ENCODE measurements at regions not wholly inside any gene's neighbourhood (a gene's known extent, or its start where the extent isn't known, plus 50 kb on each side); places are given as distances from the start of the nearest gene placed in this dataset.
"Not testable (repeated sequence)": the region's sequence is repeated elsewhere in the genome, so short reads cannot be mapped to it uniquely, and the experiment has no call there.

DNA sequence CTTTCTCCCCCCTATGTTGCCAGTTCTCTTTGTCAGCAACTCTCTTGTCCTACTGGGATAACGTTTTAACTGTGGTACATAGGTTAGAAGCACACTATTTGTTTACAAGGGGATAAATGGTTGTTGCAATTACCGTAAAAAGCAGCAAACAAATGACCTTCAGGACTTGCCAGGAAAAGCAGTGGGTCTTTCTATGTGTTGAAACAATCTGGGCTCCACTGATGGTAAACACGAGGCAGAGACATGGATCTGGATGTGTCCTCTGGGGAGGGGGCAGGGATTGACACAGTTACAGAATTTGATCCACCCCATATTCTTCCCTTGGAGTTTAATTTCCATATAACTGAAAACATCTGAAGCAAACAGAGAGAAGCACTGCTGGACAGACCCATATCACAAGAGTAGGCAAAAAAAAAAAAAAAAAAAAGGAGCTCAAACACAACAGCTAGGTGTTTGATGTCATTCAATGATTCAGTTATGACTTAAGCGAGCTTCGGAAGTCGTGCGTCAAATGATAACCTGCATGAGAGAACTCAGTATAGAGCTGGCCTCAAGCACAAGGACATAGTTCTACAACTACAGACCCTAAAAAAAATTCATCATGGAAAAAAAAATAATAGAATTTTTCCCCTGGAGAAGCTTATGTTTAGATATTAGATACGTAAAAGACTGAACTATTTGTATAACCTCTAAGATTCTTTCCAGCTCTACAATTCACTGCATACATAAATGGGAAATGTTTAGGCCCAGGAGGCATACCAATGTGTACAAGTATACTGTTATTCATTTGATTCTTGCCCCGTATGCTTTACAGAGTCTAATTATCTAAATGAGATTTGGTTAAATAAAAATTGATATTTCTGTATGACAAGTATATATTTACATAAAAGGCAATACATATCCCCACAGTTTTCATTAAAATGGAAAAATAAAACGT lies 127.7 kb downstream of the ALDH8A1 start:
- DNase-seq (ENCODE audit: low read depth in 2 of 2), result no peak

DNA sequence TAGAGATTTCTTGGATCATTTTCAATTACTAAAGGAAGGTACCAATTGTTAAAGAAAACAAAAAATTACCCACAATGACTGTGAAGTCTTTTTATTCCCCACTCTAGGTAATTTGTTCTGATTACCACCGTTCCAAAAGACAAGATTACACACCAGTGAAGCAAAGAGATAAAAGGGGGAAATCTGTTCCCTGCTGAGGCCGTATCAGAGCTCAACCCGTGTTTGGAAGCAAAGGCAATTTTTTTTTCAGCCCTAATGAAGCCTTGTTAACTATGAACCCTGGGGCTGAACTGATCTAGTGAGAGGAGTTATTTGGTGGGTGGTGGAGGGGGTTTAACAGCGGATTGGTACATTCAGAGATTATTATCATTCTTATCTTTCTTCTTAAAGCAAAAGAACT lies 128.5 kb downstream of the ALDH8A1 start:
- no peak for DNase-seq (ENCODE audit: low read depth in 2 of 2)

DNA sequence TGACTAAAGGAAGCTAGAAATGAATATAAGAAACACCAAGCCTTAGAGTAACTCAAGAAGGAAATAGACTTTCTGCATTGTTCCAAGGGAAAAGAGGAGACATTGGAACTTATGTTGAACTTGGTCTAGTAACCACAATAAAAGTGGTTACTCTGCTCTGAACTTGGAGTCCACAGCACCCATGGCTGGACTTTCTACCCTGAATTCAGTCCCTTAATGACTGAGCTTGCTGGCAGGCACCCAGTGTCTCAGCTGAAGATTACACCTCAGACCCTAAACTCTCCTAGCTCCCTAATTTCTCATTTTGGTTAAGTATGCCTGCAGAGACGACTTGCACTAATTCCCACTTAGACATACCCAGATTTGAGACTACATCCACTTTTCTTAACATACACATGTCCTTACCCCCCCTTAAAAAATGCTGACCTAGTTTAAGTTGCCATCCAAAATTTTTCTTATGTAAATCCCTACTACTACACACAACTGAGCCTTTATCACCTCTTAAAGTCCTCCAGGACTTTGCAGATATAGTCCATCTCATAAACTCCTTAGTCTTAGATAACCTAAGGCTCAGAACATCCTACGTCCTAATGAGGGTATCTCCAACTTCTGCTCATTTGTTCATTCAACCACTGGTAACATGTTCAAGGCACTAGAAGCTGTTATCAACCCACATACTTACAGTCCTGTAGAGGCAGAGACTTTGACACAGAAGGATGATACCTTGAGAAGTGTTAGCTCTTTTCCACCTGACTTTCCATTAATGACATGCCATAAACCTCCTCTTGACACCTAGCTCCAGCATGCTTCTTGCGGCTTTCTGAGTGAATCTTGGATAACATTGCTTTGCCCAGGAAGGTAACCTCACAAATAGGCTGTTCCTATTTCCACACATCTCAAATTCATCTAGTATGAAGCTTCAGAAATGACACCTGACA lies 129.8 kb downstream of the ALDH8A1 start:
- no peak for DNase-seq (ENCODE audit: low read depth in 2 of 2)

DNA sequence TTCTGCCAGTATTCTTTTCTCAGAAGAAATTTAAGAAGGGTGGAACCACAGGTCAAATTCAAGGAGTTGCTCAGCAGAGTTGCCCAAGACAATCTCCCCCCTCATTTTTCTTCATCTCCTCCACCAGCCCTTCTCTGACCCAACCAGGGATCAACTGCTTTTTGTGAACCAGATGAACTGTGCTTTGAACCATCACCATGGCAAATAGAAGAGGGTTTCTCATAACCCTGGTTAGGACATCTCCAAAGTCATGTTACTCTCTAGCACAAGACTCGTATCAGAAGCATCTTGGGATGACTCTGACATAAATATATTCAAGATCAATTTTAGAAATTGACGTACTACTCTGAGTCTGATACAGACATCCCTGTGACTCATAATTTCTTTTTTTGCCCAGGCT lies 130.7 kb downstream of the ALDH8A1 start:
- DNase-seq (ENCODE audit: low read depth in 2 of 2), result no peak

DNA sequence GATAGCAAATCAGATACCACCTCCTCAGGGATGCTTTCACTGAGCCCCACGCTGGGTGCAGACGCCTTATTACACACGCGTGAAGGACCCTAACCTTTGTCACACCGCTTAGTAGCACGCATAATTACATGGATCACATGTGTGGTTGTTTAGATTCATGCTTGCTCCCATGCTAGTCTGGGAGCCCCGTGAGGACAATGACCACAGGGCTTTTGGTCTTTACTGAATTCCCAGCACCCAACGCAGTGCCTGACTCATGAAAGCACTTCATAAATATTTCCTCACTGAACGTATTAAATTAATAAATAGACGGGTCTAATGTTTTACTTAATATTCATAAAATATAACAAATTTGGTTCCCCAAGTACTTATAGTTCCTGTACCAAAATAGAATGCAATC lies 132.5 kb downstream of the ALDH8A1 start:
- no peak for DNase-seq (ENCODE audit: low read depth in 2 of 2)

DNA sequence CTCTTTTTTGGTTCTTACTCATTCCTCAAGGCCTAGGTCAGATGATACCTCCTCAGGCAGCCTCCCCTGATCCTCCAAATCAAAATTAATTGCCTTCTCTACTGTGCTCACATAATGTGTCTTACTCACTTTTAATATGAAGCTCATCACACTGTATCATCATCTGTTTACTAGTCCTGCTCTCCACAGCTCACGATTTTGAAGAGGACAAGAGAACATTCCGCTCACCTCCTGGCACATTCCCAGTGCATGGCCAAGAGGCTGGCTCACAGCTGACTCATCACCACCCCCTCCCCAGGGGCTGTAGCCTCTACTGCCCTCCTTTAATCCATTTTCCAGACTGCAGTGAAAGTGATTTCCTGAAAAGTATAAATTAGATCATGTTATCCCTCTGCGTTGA lies 133.1 kb downstream of the ALDH8A1 start:
- DNase-seq (ENCODE audit: low read depth in 2 of 2), result no peak

DNA sequence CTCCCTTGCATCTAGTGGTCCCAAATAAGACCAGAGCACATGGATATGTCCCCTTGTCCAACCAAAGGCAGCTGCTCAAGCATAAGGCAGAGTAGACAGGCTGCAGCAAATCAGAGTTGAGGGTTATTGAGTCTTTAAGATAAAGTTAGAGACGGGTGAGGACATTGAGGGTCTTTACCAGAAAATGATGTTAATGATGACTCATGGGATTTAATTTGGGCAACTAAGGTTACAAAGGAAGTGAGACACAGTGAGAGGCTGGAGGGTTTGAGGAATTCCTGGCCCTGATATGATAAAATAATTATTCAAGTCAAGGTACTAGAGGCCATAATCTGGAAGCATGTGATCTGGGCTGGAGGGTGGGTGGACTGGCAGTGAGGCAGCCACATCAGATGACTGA lies 133.6 kb downstream of the ALDH8A1 start:
- no peak for DNase-seq (ENCODE audit: low read depth in 2 of 2)

DNA sequence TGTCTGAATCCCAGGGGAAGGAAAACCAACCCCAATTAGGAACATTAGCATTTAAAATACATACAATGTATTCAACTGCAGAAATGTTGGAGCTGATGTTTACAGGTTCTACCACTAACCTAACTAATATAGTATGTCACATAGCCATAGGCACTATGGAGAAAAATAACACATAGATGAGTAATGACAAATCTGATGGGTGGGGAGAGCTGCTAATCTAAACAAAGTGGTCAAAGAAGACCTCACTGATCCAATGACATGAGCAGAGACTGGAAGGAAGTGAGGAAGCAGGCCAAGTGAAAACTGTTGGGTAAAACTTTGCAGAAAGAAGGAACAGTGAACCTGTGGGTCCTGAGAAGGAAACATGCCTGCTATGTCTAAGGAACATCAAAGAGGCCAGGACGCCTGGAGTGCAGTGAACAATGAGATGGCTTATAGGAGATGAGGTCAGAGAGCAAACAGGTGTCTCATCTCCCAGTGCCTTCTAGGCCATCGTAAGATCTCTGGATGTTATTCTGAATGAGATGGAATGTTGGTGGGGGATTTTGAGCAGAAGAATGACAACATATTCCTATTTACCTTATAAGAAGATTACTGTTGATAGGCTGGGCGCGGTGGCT lies 135.7 kb downstream of the ALDH8A1 start:
- no peak for DNase-seq (ENCODE audit: low read depth in 2 of 2)

DNA sequence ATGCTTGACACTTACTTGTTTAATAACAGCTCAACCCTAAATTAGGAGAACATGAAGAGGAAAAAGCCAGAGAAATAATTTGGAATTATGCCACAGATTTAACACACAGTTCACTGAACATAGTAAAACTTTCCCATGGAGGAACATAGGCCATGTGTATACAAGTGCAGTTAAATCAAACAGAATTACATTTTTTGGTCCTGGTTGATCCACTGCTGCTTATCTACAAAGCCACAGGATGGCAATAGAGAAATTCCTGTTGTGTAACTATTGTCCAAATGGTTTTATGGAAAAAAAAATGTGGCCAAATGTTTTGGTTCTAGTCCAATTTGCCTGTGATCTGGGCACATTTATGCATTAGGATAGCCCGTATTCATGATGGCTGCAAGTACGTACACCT lies 136.8 kb downstream of the ALDH8A1 start:
- no peak for DNase-seq (ENCODE audit: low read depth in 2 of 2)

DNA sequence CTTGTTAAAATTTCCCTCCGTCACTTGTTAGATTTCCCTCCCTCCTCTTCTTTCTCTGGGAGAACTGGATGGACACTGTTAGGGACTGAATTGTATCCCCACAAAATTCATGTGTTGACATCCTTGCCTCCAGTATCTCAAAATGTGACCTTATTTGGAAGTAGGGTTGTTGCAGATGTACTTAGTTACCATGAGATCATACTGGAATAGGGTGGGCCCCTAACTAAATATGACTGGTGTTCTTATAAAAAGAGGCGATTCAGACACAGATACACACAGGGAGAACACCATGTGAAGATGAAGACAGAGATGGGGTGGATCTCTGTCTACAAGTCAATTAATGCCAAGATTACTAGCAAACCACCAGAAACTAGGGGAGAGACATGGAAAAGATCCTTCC lies 139.5 kb downstream of the ALDH8A1 start:
- DNase-seq (ENCODE audit: low read depth in 2 of 2), result no peak

DNA sequence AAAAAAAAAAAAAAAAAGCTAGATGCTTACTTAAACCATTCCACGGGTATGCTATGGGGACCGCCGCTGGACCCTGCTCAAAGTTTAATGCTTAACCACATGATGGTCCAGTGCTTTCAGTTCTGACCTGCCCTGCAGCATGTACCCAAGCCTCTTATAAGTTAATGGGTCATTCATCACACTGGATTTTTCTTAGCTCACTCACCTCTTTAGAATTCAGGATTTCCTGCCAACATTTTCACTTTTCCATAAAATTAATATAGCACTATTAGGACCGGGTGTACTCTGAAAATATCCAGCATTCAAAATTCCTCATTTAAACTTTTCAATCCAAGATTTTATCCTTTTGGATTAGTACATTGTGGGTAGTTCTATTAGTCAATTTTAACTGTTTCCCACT lies 140.8 kb downstream of the ALDH8A1 start:
- no peak for DNase-seq (ENCODE audit: low read depth in 2 of 2)

DNA sequence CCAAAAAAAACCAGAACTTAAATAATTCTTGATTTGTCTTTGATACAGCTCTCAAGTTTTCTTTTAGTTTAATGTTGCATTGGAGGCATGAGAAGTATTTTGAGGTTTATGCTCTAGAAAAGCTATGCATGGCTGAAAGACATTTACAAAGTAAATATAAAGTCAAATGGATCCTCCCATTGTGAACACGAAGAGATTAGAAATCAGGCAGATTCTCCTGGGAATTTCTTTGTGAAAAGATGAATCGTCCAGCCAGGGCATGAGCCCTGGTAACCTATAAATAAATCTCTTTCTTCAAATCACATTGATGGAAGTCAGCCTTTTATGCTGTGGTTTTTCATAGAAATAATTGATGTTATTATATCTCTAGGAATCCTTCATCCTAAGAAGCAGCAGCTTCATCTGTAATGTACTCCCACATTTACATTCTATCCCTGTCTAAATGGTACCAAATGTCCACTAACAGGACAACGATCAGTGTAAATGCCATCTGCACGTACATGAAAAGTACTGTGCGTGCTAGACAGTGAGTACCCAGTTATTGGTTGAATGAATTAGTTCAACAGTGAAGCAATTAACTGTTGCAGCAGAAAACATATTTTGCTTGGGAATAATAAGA lies 143.6 kb downstream of the ALDH8A1 start:
- DNase-seq (ENCODE audit: low read depth in 2 of 2), result no peak

DNA sequence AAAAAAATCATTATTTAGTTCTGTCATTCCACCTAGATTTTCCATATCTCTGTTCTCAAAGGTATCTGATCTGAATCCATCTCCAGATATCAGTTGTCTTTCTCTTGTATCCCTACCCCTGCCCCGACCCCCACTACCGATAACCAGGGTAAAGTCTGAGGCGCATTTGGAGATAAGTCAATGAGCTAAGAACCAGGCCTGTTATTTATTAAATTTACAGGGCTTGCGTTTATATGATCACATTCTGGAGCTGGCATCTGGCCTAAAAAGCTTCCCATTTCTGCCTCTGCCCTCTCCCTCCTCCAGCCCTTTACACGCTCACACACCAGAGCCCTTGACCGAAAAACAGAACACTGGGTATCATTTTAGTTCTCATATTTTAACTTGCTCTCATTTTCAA lies 144.7 kb downstream of the ALDH8A1 start:
- DNase-seq (ENCODE audit: low read depth in 2 of 2), result no peak

DNA sequence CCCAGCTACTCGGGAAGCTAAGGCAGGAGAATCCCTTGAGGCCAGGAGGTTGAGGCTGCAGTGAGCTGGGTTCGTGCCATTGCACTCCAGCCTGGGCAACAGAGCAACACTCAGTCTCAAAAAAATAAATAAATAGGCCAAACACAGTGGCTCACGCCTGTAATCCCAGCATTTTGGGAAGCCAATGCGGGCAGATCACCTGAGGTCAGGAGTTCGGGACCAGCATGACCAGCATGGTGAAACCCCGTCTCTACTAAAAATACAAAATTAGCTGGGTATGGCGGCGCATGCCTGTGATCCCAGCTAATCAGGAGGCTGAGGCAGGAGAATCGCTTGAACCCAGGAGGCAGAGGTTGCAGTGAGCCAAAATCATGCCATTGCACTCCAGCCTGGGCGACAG lies 145.6 kb downstream of the ALDH8A1 start:
- not testable (repeated sequence) for DNase-seq (ENCODE audit: low read depth in 2 of 2)

DNA sequence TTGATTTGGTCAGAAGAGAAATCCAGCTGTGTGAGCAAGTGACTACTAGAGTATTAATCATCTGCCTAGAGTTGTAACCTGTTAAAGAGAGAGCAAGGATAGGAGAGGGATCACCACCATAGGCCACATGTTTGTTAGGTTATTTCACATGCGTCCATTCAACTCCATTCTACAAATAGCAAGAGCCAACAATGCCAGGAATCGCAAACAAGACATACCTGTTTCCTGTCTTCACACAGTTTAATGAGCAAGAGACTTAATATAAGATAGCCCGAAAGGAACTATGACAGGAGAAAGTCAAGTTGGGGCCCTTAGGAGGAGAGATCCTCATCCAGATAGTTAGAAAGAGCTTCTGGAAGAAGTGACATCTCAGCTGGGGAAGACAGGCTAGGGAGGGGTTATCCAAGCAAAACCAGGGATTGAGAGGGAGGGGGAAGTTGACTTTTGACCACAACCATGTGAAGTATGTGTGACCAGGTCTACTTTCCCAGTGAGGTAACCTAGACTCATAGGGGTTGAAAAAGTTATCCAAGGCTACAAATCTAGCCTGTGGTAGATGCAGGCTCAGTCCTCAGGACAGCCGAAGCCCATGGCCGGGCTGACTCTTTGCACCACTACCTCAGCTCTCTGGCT lies 147.4 kb downstream of the ALDH8A1 start:
- DNase-seq (ENCODE audit: low read depth in 2 of 2), result no peak

DNA sequence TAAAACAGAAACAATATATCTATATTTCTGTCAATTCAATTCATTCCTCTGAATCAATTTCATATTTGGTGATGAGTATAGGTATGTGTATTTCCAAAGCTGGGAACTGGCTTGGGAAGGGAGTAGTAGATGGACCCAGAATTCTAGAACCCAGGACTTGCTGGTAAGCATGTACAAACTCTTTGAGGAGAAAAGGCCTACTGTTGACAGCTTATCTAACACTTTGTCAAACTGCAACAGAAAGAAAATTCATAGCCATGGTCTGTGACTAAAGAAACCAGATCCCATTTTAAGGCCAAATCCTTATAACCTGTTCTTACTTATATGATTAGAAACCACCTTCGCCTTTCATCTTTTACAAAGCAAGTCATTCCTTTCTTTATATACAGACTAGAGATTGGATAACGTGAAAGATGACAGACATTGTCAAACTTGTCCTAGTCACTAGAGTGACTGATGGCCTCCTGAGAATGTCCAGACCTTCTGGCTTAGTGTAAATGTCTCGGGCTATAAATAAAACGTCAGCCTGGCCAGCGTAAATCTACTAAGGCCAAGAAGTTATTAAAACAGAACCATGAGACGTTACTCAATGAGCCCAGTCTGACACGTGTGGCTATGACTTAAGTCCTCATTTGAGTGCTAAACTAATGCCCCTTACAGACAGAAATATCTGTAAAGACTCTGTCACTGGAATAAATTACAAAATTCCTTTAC lies 152.3 kb downstream of the ALDH8A1 start:
- no peak for DNase-seq (ENCODE audit: low read depth in 2 of 2)

DNA sequence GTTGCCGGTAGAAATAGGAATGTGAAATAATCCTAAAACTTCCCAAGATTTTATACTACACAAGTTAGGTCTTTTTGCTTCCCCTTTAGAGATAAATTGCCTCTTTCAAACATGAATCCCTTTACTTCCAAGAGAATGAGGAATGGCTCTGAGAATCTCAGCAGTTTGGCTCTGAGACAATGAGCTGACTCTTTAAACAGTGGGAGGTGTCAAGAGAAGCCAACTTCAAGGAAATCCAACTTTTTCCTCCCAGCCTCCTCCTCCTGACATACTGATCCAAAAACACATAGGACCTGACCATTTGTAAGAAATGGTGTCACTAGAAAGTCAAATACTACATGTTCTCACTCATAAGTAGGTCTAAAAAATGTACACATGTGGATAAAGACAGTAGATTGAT lies 154.2 kb downstream of the ALDH8A1 start:
- DNase-seq (ENCODE audit: low read depth in 2 of 2), result no peak

DNA sequence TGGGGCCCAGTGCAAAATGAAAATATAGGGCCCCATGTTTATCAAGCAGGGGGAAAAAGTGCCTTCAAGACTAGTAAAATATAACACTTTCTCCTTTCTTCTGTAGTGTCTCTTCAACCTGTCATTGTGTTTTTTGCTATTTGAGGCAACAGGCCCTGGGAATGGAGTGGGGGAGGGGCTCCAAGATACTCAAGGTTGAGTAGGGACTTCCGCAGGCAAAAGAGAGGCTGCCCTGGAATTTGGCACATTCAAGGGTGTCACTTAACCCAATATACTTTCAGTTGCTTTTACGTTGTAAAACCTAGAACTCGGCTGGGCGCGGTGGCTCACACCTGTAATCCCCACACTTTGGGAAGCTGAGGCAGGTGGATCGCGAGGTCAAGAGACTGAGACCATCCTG lies 154.9 kb downstream of the ALDH8A1 start:
- DNase-seq (ENCODE audit: low read depth in 2 of 2), result no peak

DNA sequence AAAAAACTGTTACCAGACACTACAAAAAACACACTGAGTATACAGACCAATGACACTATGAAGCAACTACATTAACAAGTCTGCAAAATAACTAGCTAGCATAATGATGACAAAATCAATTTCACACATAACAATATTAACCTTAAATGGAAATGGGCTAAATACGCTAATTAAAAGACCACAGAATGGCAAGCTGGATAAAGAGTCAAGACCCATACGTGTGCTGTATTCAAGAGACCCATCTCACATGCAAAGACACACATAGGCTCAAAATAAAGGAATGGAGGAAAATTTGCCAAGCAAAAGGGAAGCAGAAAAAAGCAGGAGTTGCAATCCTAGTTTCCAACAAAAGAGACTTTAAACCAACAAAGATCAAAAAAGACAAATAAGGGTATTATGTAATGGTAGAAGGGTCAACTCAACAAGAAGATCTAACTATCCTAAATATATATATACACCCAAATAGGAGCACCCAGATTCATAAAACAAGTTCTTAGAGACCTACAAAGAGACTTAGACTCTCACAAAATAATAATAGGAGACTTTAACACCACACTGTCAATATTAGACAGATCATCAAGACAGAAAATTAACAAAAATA lies 158.6 kb downstream of the ALDH8A1 start:
- not testable (repeated sequence) for DNase-seq (ENCODE audit: low read depth in 2 of 2)

DNA sequence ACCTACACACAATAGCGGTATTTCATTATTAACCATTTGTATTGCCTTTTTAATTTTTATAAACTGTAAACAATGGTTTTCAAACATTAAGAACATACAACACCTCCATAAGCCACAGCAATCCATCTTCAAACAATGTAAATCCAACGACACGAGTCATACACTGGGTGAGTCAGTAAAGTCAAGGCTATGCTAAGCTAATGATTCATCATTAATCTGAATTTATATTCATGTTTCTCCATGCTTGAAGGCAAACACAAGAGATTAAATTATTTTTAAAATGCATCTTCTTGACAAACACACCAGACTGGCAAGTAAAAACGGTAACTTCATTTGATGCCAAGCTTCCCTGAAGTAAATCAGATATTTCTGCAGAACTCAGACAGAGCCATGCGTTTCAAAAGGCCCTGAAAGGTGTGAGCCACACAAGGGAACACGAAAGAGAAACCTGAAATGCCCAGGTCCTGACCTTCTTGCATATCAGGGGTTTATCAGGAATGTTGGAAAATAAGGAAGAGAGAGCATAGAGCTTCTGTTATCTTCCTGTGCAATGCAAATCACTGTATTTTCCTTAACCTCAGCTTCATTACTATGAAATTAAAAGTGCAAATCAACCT lies 162.5 kb downstream of the ALDH8A1 start:
- DNase-seq (ENCODE audit: low read depth in 2 of 2), result no peak

Measured in stimulated activated CD8-positive, alpha-beta memory T cell treated with anti-CD3 and anti-CD28 coated beads, Interleukin-15, amount 100 ng/mL, for 48 hours (primary cell).